ENCODE measurements at regions not wholly inside any gene's neighbourhood (a gene's known extent, or its start where the extent isn't known, plus 50 kb on each side); places are given as distances from the start of the nearest gene placed in this dataset.

GRCh38 chr18:70994116-70994515 lies 705.3 kb downstream of the SOCS6 start:
- TF ChIP-seq CTCF (IDR thresholded peaks at IDR 0.05; ENCODE audit: low read depth, low read length) (no peak), POLR2A (IDR thresholded peaks at IDR 0.05; ENCODE audit: extremely low read depth, insufficient read length) (no peak), MYC (IDR thresholded peaks at IDR 0.05; ENCODE audit: low read depth, low read length) (no peak), MAX (IDR thresholded peaks at IDR 0.05; ENCODE audit: low read depth, low read length) (no peak)

Measured in NB4 (cell line).